OCI-LY7 (cell line): ENCODE measurements at regions not wholly inside any gene's neighbourhood (a gene's known extent, or its start where the extent isn't known, plus 50 kb on each side); places are given as distances from the start of the nearest gene placed in this dataset.

Source experiments
- BruUV-seq: library from RNA; stranded (reverse); fragments of 400-500 nt; replicated peaks from 2 replicates; lab custom pipeline; 2021; lab: Mats Ljungman, UMichigan
- CTCF ChIA-PET: fragments of 300-600 bp; sonication (Branson Sonifier 250); formaldehyde crosslinking; loops from one replicate; lab custom pipeline; 2022; ENCODE audit warnings: antibody characterized with exemption; ENCODE audit not compliant: unreplicated experiment; lab: Charles Lee
- POLR2A ChIA-PET: fragments of 300-600 bp; sonication (Branson Sonifier 250); formaldehyde crosslinking; loops from one replicate; lab custom pipeline; 2022; ENCODE audit warnings: antibody characterized with exemption; lab: Charles Lee
- DNase-seq: peaks from one replicate; pipeline ENCODE4 v3.0.0-alpha.2; 2015; ENCODE audit warnings: low spot score
- H2AFZ ChIP-seq: fragments of 200-600 bp; sonication (generic), shearing (Covaris generic); 2 replicates; pipeline ENCODE4 v1.6.1; 2014; ENCODE audit warnings: mild to moderate bottlenecking, antibody characterized with exemption, low read length, moderate library complexity
- H3K27ac ChIP-seq: fragments of 200-600 bp; sonication (generic); 2 replicates; pipeline ENCODE4 v1.5.1; 2014; ENCODE audit warnings: mixed run types, low read depth, mild to moderate bottlenecking, moderate library complexity, low read length, inconsistent platforms; ENCODE audit not compliant: poor library complexity, severe bottlenecking
- H3K36me3 ChIP-seq: fragments of 200-600 bp; sonication (generic); 2 replicates; pipeline ENCODE4 v1.6.1; 2014; ENCODE audit warnings: mild to moderate bottlenecking, antibody characterized with exemption, low read length, moderate library complexity, mixed read lengths; ENCODE audit not compliant: insufficient read depth
- H3K4me1 ChIP-seq: fragments of 200-600 bp; sonication (generic); 2 replicates; pipeline ENCODE4 v1.5.1; 2014; ENCODE audit warnings: mild to moderate bottlenecking, low read length; ENCODE audit not compliant: insufficient read depth, poor library complexity, severe bottlenecking
- H3K4me2 ChIP-seq: fragments of 200-600 bp; sonication (generic); 2 replicates; pipeline ENCODE4 v1.6.1; 2014; ENCODE audit warnings: mild to moderate bottlenecking, low read length
- H3K4me3 ChIP-seq: fragments of 200-600 bp; sonication (generic); 2 replicates; pipeline ENCODE4 v1.5.1; 2014; ENCODE audit warnings: mild to moderate bottlenecking, low read depth, low read length; ENCODE audit not compliant: poor library complexity, severe bottlenecking
- H3K79me2 ChIP-seq: fragments of 200-600 bp; sonication (generic); 2 replicates; pipeline ENCODE4 v1.6.1; 2016; ENCODE audit warnings: low read depth, mild to moderate bottlenecking, low read length, moderate library complexity, mixed read lengths; ENCODE audit not compliant: insufficient read depth
- H3K9me2 ChIP-seq: fragments of 200-600 bp; sonication (generic); 2 replicates; pipeline ENCODE4 v1.6.1; 2016; ENCODE audit warnings: mild to moderate bottlenecking, low read length, mixed read lengths; ENCODE audit not compliant: insufficient read depth
- H3K9me3 ChIP-seq: fragments of 200-600 bp; sonication (generic); 2 replicates; pipeline ENCODE4 v1.6.1; 2014; ENCODE audit warnings: mild to moderate bottlenecking, mixed run types, low read length, mixed read lengths
- H4K20me1 ChIP-seq: fragments of 200-600 bp; sonication (generic); 2 replicates; pipeline ENCODE4 v1.6.1; 2014; ENCODE audit warnings: mild to moderate bottlenecking, antibody characterized with exemption, low read length, moderate library complexity, mixed read lengths; ENCODE audit not compliant: insufficient read depth
- CTCF ChIP-seq: fragments of 200-600 bp; sonication (generic); conservative IDR thresholded peaks from 2 replicates; pipeline ENCODE4 v1.5.1; 2014; ENCODE audit warnings: mild to moderate bottlenecking, antibody characterized with exemption, low read length, moderate library complexity, mixed read lengths
- EZH2phosphoT487 ChIP-seq: fragments of 200-600 bp; sonication (generic); IDR thresholded peaks from 2 replicates; pipeline ENCODE4 v1.6.1; 2018; ENCODE audit warnings: low read depth, borderline replicate concordance, mild to moderate bottlenecking, mixed run types, antibody characterized with exemption, low read length, moderate library complexity, mixed read lengths
- intact Hi-C: fragments of 100-400 bp; cut with micrococcal nuclease; formaldehyde crosslinking; loops from one replicate; pipeline ENCODE4 v1.10.0; 2022; ENCODE audit not compliant: unreplicated experiment

- Histone ChIP-seq H3K4me3 (no peak overlapping the region), H3K9me2 (no peaks in the 10 kb centered on the region), H3K79me2 (no peaks in the 10 kb centered on the region), H3K4me2 (no peak overlapping the region), H4K20me1 (no peaks in the 10 kb centered on the region), H3K9me3 (peaks cover 5% of the 10 kb centered on the region; the same call in 1 of the 2 replicates), H2AFZ (peak overlapping the region; percentile 89; the same call in 1 of the 2 replicates), H3K4me1 (peaks cover 15% of the 10 kb centered on the region), H3K27ac (no peak overlapping the region), H3K36me3 (no peaks in the 10 kb centered on the region)
- CTCF ChIA-PET: no interaction called here
- intact Hi-C loops: no loop called here
- no peak for DNase-seq
- no TSS peak for BruUV-seq
- TF ChIP-seq CTCF: no peak
- TF ChIP-seq EZH2phosphoT487: no peak
- POLR2A ChIA-PET: interaction anchor here (1.5 to 2.6 kb wide), 2 partner anchors 14 to 101 kb away, joined by 6 to 9 read pairs; no protein-coding TSS in a partner anchor
Observed at GRCh38 chr17:53721101-53721500, 101.6 kb upstream of the KIF2B start.

GRCh38 chr17:53719229-53719628 is 103.5 kb upstream of the KIF2B start:
- no peak overlapping the region for H3K4me2 ChIP-seq
- H3K36me3 ChIP-seq: no peaks in the 10 kb centered on the region
- H3K9me2 ChIP-seq: no peaks in the 10 kb centered on the region
- POLR2A ChIA-PET: interaction anchor here (0.7 kb wide), 1 partner anchor 11 kb away, joined by 3 read pairs; no protein-coding TSS in a partner anchor
- peaks cover 15% of the 10 kb centered on the region for H3K4me1 ChIP-seq
- H3K9me3 ChIP-seq: no peaks in the 10 kb centered on the region
- DNase-seq: no peak
- no peaks in the 10 kb centered on the region for H3K79me2 ChIP-seq
- CTCF ChIA-PET: no interaction called here
- no peak for TF ChIP-seq EZH2phosphoT487
- no peak for TF ChIP-seq CTCF
- intact Hi-C loops: loop anchor here (5.0 kb wide), 1 partner anchor 942 kb away; no protein-coding TSS in a partner anchor
- H4K20me1 ChIP-seq: no peaks in the 10 kb centered on the region
- H3K27ac ChIP-seq: no peak overlapping the region
- no peak overlapping the region for H3K4me3 ChIP-seq
- no peak overlapping the region for H2AFZ ChIP-seq
- no TSS peak for BruUV-seq

- Histone ChIP-seq H3K9me3 (no peaks in the 10 kb centered on the region), H3K79me2 (no peaks in the 10 kb centered on the region), H2AFZ (no peak overlapping the region), H3K4me1 (no peaks in the 10 kb centered on the region), H4K20me1 (no peaks in the 10 kb centered on the region), H3K36me3 (no peaks in the 10 kb centered on the region), H3K4me3 (no peak overlapping the region), H3K9me2 (no peaks in the 10 kb centered on the region), H3K4me2 (no peak overlapping the region), H3K27ac (no peak overlapping the region)
- intact Hi-C loops: no loop called here
- no peak for TF ChIP-seq EZH2phosphoT487
- no peak for TF ChIP-seq CTCF
- ChIA-PET CTCF (no interaction called here), POLR2A (interaction anchor here (0.6 kb wide), 1 partner anchor 8 kb away, joined by 3 read pairs; no protein-coding TSS in a partner anchor)
- DNase-seq: no peak
- no TSS peak for BruUV-seq
Observed at GRCh38 chr17:53707566-53707965, 115.2 kb upstream of the KIF2B start.
